ENCODE measurements at regions not wholly inside any gene's neighbourhood (a gene's known extent, or its start where the extent isn't known, plus 50 kb on each side); places are given as distances from the start of the nearest gene placed in this dataset.

DNA sequence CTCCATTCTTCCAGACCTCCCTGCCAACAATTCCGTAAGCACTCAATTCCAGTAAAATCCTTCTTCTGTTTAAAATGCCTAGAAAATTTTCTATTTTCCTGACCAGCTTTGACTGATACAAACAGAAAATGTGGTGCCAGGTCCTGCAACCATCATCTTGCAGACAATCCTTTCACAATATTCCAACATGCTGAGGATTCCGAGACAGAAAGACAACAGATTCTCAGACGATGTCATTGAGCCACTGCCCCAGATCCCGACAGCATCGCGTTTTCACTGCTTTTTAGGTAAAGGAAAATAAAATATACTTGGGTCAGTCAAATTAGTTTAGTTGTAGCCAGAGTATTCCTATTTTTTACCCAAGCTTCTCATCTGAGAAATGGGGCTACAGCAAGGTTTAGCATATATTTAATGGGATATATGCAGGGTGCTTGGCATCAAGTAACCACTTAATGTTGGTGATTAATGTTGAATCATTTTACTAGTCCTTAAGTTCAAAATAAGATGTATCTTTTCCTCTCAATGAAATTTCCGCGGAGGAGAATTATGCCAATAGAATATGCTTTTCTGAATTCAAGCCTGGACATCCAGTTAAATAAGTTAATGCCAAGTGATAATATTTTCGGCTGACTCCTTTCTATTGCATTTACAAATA lies 866.6 kb downstream of the SLC4A3 start:
- TF ChIP-seq, protein P1, sequence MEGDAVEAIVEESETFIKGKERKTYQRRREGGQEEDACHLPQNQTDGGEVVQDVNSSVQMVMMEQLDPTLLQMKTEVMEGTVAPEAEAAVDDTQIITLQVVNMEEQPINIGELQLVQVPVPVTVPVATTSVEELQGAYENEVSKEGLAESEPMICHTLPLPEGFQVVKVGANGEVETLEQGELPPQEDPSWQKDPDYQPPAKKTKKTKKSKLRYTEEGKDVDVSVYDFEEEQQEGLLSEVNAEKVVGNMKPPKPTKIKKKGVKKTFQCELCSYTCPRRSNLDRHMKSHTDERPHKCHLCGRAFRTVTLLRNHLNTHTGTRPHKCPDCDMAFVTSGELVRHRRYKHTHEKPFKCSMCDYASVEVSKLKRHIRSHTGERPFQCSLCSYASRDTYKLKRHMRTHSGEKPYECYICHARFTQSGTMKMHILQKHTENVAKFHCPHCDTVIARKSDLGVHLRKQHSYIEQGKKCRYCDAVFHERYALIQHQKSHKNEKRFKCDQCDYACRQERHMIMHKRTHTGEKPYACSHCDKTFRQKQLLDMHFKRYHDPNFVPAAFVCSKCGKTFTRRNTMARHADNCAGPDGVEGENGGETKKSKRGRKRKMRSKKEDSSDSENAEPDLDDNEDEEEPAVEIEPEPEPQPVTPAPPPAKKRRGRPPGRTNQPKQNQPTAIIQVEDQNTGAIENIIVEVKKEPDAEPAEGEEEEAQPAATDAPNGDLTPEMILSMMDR (IDR thresholded peaks at IDR 0.05; ENCODE audit: extremely low read depth, insufficient read depth, missing control alignments), result no peak
- no peak for DNase-seq (ENCODE audit: low spot score)
- in situ Hi-C loops (cut with MboI; ENCODE audit: low pct_unique_long_range_greater_than_20kb, low sequenced_read_pairs, unreplicated experiment), result no loop called here

DNA sequence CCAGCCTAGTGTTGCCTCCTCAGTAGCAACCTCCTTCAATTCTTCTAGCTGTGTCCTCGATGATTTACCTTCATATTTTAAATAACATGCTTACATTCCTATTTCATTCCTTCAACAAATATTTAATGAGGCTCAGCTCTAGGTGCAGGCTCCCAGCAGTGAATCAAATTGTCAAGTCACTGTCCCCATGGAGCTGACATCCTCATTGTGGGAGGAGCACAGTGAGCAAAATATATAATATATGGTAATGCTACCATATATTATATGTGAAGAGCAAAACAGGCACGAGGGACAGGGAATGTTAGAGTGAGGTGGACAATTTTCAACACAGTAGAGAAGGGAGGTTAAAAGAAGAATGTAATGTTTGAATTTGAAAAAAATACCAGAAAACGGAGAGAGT lies 869.1 kb downstream of the SLC4A3 start:
- in situ Hi-C loops (cut with MboI; ENCODE audit: low pct_unique_long_range_greater_than_20kb, low sequenced_read_pairs, unreplicated experiment), result no loop called here
- TF ChIP-seq, protein P1 (IDR thresholded peaks at IDR 0.05; ENCODE audit: extremely low read depth, insufficient read depth, missing control alignments), result no peak
- no peak for DNase-seq (ENCODE audit: low spot score)

DNA sequence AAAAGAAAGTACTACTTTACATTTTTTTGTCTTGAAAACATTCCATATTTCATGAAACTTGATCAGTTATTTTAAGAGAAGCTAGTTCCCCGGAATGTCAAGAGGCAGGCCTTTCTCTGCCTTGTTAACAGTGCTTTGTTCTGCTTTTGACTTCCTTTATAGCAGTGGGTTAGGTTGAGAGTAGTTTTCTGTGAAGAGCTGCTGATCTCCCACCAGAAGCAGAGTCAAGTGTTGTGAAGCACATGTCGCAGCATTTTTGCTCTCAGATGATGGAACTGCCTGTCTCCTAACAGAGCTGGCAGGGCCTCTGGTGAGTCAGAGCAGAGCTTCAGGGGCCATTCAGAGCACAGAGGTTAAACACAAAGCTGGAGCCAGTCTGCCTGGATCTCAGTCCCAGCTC lies 871.8 kb downstream of the SLC4A3 start:
- in situ Hi-C loops (cut with MboI; ENCODE audit: low pct_unique_long_range_greater_than_20kb, low sequenced_read_pairs, unreplicated experiment), result no loop called here
- TF ChIP-seq, protein P1 (IDR thresholded peaks at IDR 0.05; ENCODE audit: extremely low read depth, insufficient read depth, missing control alignments), result no peak
- DNase-seq (ENCODE audit: low spot score), result no peak

DNA sequence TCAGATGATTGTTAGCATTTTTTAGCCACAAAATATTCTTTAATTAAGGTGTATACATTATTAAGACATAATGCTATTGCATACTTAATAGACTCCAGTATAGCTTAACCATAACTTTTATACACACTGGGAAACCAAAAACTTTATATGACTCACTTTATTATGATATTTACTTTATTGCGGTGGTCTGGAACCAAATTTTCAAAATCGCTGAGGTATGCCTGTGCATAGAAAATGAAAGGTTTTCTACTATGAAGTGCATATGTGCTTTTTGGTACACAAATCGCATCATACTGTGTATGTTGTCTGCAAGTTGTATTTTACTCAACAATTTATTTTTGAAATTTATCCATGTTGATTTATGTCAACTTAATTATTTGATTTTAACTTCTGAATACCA lies 875.1 kb downstream of the SLC4A3 start:
- in situ Hi-C loops (cut with MboI; ENCODE audit: low pct_unique_long_range_greater_than_20kb, low sequenced_read_pairs, unreplicated experiment), result no loop called here
- TF ChIP-seq, protein P1 (IDR thresholded peaks at IDR 0.05; ENCODE audit: extremely low read depth, insufficient read depth, missing control alignments), result no peak
- DNase-seq (ENCODE audit: low spot score), result no peak

DNA sequence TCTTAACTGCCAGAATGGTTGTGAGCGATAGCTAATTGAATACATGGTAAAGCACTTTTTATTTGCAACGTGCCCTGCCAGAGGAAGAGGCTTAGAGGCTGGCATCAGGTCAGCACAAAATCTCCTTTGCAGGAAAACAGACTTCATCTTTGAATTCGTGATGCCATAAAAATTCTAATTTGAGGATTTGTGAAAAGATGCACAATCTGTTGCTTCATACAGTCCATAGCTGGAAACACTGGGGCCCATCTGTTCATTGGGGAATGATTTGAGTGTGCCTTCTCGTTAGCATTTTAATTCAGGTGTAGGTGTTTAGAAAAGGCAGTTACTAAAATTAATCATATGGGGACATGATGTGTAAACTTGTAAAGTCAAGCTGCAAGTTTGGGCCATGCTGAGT lies 876.0 kb downstream of the SLC4A3 start:
- no peak for DNase-seq (ENCODE audit: low spot score)
- TF ChIP-seq, protein P1 (IDR thresholded peaks at IDR 0.05; ENCODE audit: extremely low read depth, insufficient read depth, missing control alignments), result no peak
- in situ Hi-C loops (cut with MboI; ENCODE audit: low pct_unique_long_range_greater_than_20kb, low sequenced_read_pairs, unreplicated experiment), result no loop called here

DNA sequence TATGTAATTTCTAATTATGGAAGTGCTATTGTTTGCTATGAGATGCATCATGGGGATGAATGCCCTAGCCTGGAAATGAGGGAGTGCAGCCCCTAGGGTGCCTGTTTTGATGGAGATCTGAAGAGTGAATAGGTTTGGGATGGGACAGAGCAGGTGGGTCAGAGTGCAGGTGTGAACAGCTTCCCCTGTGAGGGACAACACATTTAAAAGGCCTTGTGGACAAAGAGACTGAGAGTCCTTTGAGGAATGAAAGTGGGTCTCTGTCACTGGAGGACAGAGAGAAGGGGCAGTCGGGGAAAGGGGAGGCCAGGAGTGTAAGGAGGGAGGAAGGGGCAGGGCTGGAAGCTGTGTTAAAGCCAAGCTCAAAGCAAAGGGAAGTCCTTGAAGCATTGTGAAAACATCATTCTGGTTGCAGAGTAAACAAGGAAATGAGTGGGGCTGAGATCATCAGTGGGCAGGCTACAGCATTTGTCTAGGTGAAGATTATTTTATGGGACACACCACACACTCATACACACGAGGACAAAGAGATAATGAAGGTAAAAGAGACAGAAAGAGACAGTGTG lies 877.6 kb downstream of the SLC4A3 start:
- DNase-seq (ENCODE audit: low spot score), result no peak
- TF ChIP-seq, protein P1 (IDR thresholded peaks at IDR 0.05; ENCODE audit: extremely low read depth, insufficient read depth, missing control alignments), result no peak
- in situ Hi-C loops (cut with MboI; ENCODE audit: low pct_unique_long_range_greater_than_20kb, low sequenced_read_pairs, unreplicated experiment), result no loop called here
